OCI-LY3 (cell line): ENCODE measurements at regions not wholly inside any gene's neighbourhood (a gene's known extent, or its start where the extent isn't known, plus 50 kb on each side); places are given as distances from the start of the nearest gene placed in this dataset.

Source experiments
- EZH2phosphoT487 ChIP-seq: fragments of 200-600 bp; shearing (Covaris generic); IDR thresholded peaks from 2 replicates; pipeline ENCODE4 v1.6.1; 2018; ENCODE audit warnings: antibody characterized with exemption, mixed run types, low read depth
- TF ChIP-seq, protein P1 (sequence below): fragments of 200-600, 300-600 bp; sonication (generic); IDR thresholded peaks from 2 replicates; pipeline ENCODE4 v1.5.1; 2014; ENCODE audit warnings: antibody characterized with exemption, low read length, low read depth

DNA sequence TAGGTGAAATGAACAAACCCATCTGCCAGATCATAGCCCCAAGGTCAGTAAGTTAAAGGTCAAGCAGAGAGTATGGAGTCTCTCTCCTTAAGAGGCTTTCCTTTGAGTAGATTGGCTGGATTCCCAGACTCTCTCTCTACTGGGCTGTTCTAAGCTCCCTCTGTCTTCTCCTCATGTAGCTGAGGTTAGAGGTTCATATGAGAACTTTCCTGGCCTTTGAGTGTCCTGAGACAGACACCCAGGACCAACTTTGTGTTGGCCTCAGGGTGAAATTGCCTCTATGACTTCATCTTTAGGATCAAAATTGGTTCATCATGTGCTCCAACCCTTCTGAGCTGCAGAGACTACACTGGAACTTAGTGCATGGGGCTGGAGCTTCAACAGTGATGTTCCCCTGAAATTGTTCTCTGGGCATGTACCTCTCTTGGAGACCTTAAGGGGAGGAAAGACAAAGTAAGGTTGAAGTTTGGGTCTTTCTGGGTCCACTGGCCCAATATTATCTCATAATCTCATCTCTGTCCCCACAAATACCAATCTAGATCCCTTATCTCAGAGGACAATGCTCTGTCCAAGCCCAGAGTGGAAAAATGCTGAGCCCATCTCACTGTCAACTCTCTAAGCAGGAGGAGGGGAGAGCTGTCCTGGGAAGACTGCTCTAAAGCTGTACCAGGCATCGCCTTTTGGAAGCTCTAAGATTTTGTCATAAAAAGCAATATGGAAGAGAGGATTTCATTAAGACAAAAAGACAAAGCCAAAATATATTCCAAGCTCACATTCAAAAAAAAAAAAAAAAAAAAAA, 177.3 kb upstream of the ARL4C start:
- TF ChIP-seq, protein P1, sequence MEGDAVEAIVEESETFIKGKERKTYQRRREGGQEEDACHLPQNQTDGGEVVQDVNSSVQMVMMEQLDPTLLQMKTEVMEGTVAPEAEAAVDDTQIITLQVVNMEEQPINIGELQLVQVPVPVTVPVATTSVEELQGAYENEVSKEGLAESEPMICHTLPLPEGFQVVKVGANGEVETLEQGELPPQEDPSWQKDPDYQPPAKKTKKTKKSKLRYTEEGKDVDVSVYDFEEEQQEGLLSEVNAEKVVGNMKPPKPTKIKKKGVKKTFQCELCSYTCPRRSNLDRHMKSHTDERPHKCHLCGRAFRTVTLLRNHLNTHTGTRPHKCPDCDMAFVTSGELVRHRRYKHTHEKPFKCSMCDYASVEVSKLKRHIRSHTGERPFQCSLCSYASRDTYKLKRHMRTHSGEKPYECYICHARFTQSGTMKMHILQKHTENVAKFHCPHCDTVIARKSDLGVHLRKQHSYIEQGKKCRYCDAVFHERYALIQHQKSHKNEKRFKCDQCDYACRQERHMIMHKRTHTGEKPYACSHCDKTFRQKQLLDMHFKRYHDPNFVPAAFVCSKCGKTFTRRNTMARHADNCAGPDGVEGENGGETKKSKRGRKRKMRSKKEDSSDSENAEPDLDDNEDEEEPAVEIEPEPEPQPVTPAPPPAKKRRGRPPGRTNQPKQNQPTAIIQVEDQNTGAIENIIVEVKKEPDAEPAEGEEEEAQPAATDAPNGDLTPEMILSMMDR: no peak
- TF ChIP-seq EZH2phosphoT487: no peak
